ENCODE measurements at regions not wholly inside any gene's neighbourhood (a gene's known extent, or its start where the extent isn't known, plus 50 kb on each side); places are given as distances from the start of the nearest gene placed in this dataset.

GRCh38 chr7:40948239-40948638 is 754.7 kb downstream of the INHBA start:
- no peak overlapping the region for H3K4me3 ChIP-seq (ENCODE audit: low read depth in 1 of 3, low read length in 3 of 3)
- no peaks in the 10 kb centered on the region for H3K36me3 ChIP-seq (ENCODE audit: control insufficient read depth in 4 of 4, insufficient read depth in 3 of 4, low read depth in 1 of 4, low read length in 3 of 4)
- no peaks in the 10 kb centered on the region for H3K4me1 ChIP-seq (ENCODE audit: control insufficient read depth in 4 of 4, insufficient read depth in 4 of 4, low read length in 3 of 4)
- H3K27ac ChIP-seq (ENCODE audit: low read depth in 1 of 2, low read length in 2 of 2): no peak overlapping the region
- H3K9me3 ChIP-seq (ENCODE audit: control insufficient read depth in 4 of 4, low read length in 3 of 4): peaks cover 0 to 14% (median 3%) of the 10 kb centered on the region in 4 donors
- no peak for DNase-seq (ENCODE audit: low spot score)
- TF ChIP-seq NR2F2 (IDR thresholded peaks at IDR 0.05) (no peak), EGR1 (IDR thresholded peaks at IDR 0.05; ENCODE audit: low read depth in 2 of 2) (no peak), HNF4G (IDR thresholded peaks at IDR 0.05) (no peak)
- H3K27me3 ChIP-seq (ENCODE audit: control insufficient read depth in 4 of 4, insufficient read depth in 4 of 4, low read length in 3 of 4): no peaks in the 10 kb centered on the region
- 69% methylated on average over 5 of the region's 5 CpGs for WGBS
- no peak overlapping the region for H3K9ac ChIP-seq (ENCODE audit: low read depth in 1 of 2, low read length in 2 of 2)

DNA sequence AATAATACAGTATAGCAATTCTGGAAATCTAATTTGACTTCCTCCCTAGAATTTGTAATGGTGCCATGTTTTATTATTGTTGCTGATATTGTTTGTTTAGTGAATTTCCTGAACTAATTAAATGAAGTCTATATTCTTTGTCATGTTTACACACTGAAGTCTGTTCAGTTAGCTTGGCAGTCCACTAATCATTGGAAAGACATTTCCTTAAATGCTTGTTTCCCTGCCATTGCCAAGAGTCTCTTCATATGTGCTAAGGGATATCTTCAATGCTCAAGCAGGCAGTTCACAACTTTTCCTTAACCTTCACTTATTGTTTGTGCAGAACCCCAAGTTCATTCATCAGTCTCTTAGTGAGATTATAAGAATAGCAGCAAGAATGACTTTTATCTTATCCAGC is 755.3 kb downstream of the INHBA start:
- Histone ChIP-seq H3K9ac (ENCODE audit: low read depth in 1 of 2, low read length in 2 of 2) (no peak overlapping the region), H3K27ac (ENCODE audit: low read depth in 1 of 2, low read length in 2 of 2) (no peak overlapping the region), H3K4me1 (ENCODE audit: control insufficient read depth in 4 of 4, insufficient read depth in 4 of 4, low read length in 3 of 4) (no peaks in the 10 kb centered on the region), H3K36me3 (ENCODE audit: control insufficient read depth in 4 of 4, insufficient read depth in 3 of 4, low read depth in 1 of 4, low read length in 3 of 4) (no peaks in the 10 kb centered on the region), H3K9me3 (ENCODE audit: control insufficient read depth in 4 of 4, low read length in 3 of 4) (peaks cover 0 to 14% (median 3%) of the 10 kb centered on the region in 4 donors), H3K4me3 (ENCODE audit: low read depth in 1 of 3, low read length in 3 of 3) (no peak overlapping the region), H3K27me3 (ENCODE audit: control insufficient read depth in 4 of 4, insufficient read depth in 4 of 4, low read length in 3 of 4) (no peaks in the 10 kb centered on the region)
- DNase-seq (ENCODE audit: low spot score): no peak
- TF ChIP-seq HNF4A (conservative IDR thresholded peaks at IDR 0.05) (no peak), NR2F2 (IDR thresholded peaks at IDR 0.05) (no peak), RXRA (IDR thresholded peaks at IDR 0.05) (no peak), FOXA2 (IDR thresholded peaks at IDR 0.05) (no peak), TAF1 (conservative IDR thresholded peaks at IDR 0.05) (no peak)

GRCh38 chr7:40946549-40946948 is 756.3 kb downstream of the INHBA start:
- TF ChIP-seq YY1 (IDR thresholded peaks at IDR 0.05) (no peak), TAF1 (conservative IDR thresholded peaks at IDR 0.05) (no peak), FOXA2 (IDR thresholded peaks at IDR 0.05) (no peak), CTCF (IDR thresholded peaks at IDR 0.05; ENCODE audit: low read depth, low read length, missing input control) (no peak), NR2F2 (IDR thresholded peaks at IDR 0.05) (no peak), EGR1 (IDR thresholded peaks at IDR 0.05; ENCODE audit: low read depth in 2 of 2) (no peak), HNF4A (conservative IDR thresholded peaks at IDR 0.05) (no peak), ZBTB33 (IDR thresholded peaks at IDR 0.05) (no peak), HNF4G (IDR thresholded peaks at IDR 0.05) (no peak), GABPA (IDR thresholded peaks at IDR 0.05 in 1 of 2, conservative IDR thresholded peaks at IDR 0.05 in 1 of 2) (no peak), JUND (IDR thresholded peaks at IDR 0.05) (no peak), FOXA1 (IDR thresholded peaks at IDR 0.05) (no peak), RAD21 (IDR thresholded peaks at IDR 0.05) (no peak), RXRA (IDR thresholded peaks at IDR 0.05) (no peak), SP1 (IDR thresholded peaks at IDR 0.05) (no peak)
- TF ChIP-seq, protein P1, sequence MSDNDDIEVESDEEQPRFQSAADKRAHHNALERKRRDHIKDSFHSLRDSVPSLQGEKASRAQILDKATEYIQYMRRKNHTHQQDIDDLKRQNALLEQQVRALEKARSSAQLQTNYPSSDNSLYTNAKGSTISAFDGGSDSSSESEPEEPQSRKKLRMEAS (IDR thresholded peaks at IDR 0.05): no peak
- TF ChIP-seq, protein P2, sequence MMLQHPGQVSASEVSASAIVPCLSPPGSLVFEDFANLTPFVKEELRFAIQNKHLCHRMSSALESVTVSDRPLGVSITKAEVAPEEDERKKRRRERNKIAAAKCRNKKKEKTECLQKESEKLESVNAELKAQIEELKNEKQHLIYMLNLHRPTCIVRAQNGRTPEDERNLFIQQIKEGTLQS (IDR thresholded peaks at IDR 0.05): no peak
- WGBS: 87% methylated on average over 1 of the region's 1 CpG
- no peaks in the 10 kb centered on the region for H3K36me3 ChIP-seq (ENCODE audit: control insufficient read depth in 4 of 4, insufficient read depth in 3 of 4, low read depth in 1 of 4, low read length in 3 of 4)
- no peak overlapping the region for H3K4me3 ChIP-seq (ENCODE audit: low read depth in 1 of 3, low read length in 3 of 3)
- no peak overlapping the region for H3K9ac ChIP-seq (ENCODE audit: low read depth in 1 of 2, low read length in 2 of 2)
- peaks cover 0 to 14% (median 3%) of the 10 kb centered on the region in 4 donors for H3K9me3 ChIP-seq (ENCODE audit: control insufficient read depth in 4 of 4, low read length in 3 of 4)
- H3K27ac ChIP-seq (ENCODE audit: low read depth in 1 of 2, low read length in 2 of 2): no peak overlapping the region
- DNase-seq (ENCODE audit: low spot score): no peak
- H3K4me1 ChIP-seq (ENCODE audit: control insufficient read depth in 4 of 4, insufficient read depth in 4 of 4, low read length in 3 of 4): no peaks in the 10 kb centered on the region
- H3K27me3 ChIP-seq (ENCODE audit: control insufficient read depth in 4 of 4, insufficient read depth in 4 of 4, low read length in 3 of 4): no peaks in the 10 kb centered on the region

Data from liver (tissue), 8 donors.